Activated naive CD8-positive, alpha-beta T cell (primary cell): ENCODE measurements at regions not wholly inside any gene's neighbourhood (a gene's known extent, or its start where the extent isn't known, plus 50 kb on each side); places are given as distances from the start of the nearest gene placed in this dataset.

ENCODE experiments used
- H3K27ac Mint-ChIP-seq: one replicate; pipeline ENCODE4 v1.8.0; 2021; ENCODE audit warnings: mixed read lengths
- H3K27me3 Mint-ChIP-seq: one replicate; pipeline ENCODE4 v1.8.0; 2021; ENCODE audit warnings: mixed read lengths
- H3K36me3 Mint-ChIP-seq: one replicate; pipeline ENCODE4 v1.8.0; 2021; ENCODE audit warnings: mixed read lengths
- H3K4me1 Mint-ChIP-seq: one replicate; pipeline ENCODE4 v1.8.0; 2021; ENCODE audit warnings: low read depth, mixed read lengths
- H3K4me3 Mint-ChIP-seq: one replicate; pipeline ENCODE4 v1.8.0; 2021; ENCODE audit warnings: mild to moderate bottlenecking, mixed read lengths
- H3K9me3 Mint-ChIP-seq: one replicate; pipeline ENCODE4 v1.8.0; 2021; ENCODE audit warnings: low read depth, mixed read lengths

DNA sequence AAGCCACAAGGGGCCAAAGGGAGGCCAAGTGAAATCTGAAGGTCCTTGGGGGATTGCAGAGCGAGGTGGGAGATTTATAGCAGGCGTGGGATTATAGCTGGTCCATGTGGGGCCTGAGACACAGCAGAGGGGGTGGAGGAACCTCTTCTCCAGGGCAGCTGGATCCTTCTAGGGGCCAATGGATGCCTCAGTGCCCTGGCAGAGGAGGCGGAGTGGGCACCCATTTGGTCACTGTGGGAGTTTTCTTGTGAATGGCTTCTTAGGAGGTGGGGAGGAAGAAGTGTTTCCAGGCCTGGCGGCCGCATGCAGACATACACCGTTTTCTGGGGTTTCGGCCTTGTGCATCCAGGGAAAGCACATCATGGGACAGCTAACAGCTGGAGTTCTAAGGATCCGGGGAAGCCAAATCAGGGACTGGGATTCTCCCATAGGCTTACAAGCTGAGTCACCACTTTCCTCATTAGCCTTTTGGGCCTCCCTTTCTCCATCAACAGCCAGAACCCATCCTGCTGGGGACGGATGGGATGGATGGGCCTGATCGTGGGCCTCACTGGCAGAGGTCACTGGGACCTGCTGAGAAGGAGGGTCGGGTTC, 76.5 kb downstream of the RHOU start:
- Mint-ChIP-seq H3K9me3 (no peaks in the 10 kb centered on the region), H3K4me1 (peaks cover 27% of the 10 kb centered on the region), H3K4me3 (no peak overlapping the region), H3K27ac (no peak overlapping the region), H3K27me3 (no peaks in the 10 kb centered on the region), H3K36me3 (peaks cover under 1% of the 10 kb centered on the region)

DNA sequence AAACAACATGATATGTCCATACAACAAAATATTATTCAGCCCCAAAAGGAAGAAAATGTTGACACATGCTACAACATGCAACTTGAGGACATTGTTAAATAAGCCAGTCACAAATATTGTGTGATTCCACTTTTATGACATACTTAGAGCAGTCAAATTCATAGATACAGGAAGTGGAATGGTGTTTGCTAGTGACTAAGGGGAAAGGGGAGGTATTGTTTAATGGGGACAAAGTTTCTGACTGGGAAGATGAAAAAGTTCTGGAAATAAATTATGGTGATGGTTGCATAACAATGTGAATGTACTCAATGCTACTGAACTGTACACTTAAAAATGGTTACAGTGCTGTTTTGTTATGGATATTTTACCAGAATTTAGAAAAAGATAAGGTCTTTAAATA, 77.7 kb downstream of the RHOU start:
- Mint-ChIP-seq H3K9me3 (no peaks in the 10 kb centered on the region), H3K27me3 (no peaks in the 10 kb centered on the region), H3K4me1 (peaks cover 27% of the 10 kb centered on the region), H3K36me3 (no peaks in the 10 kb centered on the region), H3K4me3 (no peak overlapping the region), H3K27ac (no peak overlapping the region)

DNA sequence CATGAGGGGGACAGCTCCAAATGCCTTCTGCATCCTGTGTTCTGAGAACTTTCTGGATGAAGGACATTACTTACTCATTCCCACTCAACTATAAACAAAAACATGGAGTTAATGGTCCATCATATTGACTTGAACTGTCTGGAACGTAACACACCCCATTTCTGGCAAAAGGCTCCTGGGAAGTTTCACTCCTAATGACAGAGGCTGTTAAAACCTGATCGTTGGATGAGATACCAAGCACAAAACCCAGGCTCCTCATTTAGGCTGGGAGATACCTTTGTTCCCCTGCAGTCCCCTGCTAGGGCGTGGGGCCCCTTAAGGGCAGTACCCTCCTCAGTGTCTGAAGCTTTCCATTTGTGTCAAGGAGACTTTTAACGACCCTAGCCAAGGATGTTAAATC, 78.9 kb downstream of the RHOU start:
- Mint-ChIP-seq H3K27me3 (no peaks in the 10 kb centered on the region), H3K4me1 (peaks cover 23% of the 10 kb centered on the region), H3K9me3 (no peaks in the 10 kb centered on the region), H3K27ac (no peak overlapping the region), H3K36me3 (no peaks in the 10 kb centered on the region), H3K4me3 (no peak overlapping the region)

DNA sequence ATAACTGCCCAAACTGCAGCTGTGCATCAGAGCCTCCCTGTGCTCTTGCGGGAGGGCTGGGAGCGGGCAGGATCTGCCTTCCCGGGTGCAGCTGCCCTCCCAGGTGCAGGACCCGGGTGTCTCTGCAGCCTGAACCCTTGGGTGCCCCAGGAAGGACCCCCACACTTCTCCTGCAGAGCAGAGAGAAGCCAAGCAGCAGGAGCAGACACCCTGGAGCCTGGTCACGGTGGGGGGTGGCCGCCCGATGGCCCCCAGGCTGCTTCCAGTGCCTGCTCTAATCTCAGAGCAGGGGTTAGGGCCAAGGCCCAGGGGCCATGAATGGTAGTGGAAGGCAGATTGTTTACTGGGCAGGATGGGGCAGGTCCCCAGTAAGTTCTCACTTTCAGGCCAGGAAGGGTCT, 83.0 kb downstream of the RHOU start:
- Mint-ChIP-seq H3K27ac (no peak overlapping the region), H3K36me3 (no peaks in the 10 kb centered on the region), H3K4me3 (no peak overlapping the region), H3K9me3 (no peaks in the 10 kb centered on the region), H3K4me1 (no peaks in the 10 kb centered on the region), H3K27me3 (no peaks in the 10 kb centered on the region)

DNA sequence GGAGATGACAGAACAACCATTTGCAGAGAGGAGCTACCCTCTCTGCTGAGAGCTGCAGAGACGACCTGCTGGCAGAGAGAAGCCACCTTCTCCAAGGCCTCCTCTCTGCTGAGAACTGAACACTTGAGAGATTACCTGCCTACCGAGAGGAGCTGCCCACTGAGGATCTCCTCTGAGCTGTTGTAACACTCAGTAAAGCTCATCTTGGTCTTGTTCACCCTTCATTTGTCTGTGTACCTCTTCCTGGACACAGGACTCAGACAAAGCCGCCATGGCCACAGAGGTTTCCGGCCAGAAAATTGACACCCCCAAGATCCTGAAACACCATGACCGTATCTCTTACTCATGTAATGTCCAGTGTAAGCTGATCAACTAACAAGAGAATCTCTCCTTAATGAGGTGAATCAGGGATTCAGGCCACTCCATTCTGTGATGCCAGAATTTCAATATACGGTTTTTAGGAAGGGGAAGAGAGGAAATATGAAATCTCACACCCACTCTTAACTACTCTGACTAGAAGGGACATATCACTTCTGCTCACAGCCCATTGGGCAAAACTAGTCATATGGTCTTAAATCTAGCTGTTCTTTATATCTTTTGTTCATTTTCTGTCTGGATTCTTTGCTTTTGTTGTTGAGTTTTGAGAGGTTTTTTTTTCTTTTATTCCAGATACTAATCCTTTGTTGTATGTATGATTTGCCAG, 83.8 kb downstream of the RHOU start:
- Mint-ChIP-seq H3K27me3 (no peaks in the 10 kb centered on the region), H3K27ac (no peak overlapping the region), H3K36me3 (no peaks in the 10 kb centered on the region), H3K9me3 (no peaks in the 10 kb centered on the region), H3K4me3 (no peak overlapping the region), H3K4me1 (no peaks in the 10 kb centered on the region)

DNA sequence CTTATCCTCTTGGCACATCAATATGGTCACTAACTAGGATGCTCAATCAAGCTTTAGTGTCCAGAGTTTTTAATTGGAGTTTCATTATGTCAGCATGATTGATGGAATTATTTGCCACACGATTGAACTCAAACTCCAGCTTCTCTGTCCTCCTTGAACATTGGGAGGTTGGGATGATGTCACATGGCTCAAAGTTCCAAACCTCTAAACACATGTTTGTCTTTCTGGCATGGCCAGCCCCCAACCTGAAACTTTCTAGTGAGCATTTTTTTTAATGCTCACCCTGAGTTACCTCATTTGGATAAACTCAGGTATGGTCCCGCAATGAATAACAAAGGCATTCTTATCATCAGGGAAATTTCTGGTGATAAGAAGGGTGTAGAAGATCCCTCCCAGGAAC, 86.0 kb downstream of the RHOU start:
- H3K4me3 Mint-ChIP-seq: no peak overlapping the region
- H3K4me1 Mint-ChIP-seq: peaks cover 6% of the 10 kb centered on the region
- no peaks in the 10 kb centered on the region for H3K9me3 Mint-ChIP-seq
- H3K27ac Mint-ChIP-seq: no peak overlapping the region
- no peaks in the 10 kb centered on the region for H3K27me3 Mint-ChIP-seq
- H3K36me3 Mint-ChIP-seq: no peaks in the 10 kb centered on the region

DNA sequence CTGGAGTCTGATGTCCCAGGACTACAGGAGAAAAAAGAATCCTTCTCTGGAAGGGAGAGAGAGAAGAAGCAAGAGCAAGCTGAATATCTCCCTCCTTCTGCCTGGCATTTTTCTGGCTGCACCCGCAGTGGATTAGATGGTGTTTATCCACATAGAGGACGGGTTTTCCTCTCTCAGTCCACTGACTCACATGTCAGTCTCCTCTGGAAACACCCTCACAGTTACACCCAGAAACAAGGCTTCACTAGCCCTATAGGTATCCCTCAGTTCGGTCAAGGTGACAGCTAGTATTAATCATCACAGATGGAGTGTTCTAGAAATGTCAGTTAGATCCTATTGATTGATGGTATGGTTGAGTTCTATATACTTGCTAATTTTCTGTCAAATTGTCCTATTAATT, 87.9 kb downstream of the RHOU start:
- no peak overlapping the region for H3K4me3 Mint-ChIP-seq

DNA sequence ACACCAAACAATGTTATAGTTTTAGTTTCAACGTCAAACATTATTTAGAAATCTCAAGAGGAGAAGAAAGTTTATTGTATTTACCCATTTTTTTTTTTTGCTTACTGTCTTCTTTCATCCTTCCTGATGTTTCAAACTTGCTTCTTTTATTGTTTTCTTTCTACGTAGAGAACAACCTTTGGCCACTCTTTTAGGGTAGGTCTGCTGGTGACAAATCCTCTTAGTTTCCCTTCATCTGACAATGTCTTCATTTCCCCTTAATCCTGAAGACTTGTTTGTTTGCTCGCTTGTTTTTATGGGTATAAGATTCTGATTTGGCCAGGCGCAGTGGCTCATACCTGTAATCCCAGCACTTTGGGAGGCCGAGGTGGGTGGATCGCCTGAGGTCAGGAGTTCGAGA, 89.1 kb downstream of the RHOU start:
- Mint-ChIP-seq H3K27ac (no peak overlapping the region), H3K36me3 (peaks cover 2% of the 10 kb centered on the region), H3K27me3 (no peaks in the 10 kb centered on the region), H3K4me1 (peaks cover 13% of the 10 kb centered on the region), H3K9me3 (no peaks in the 10 kb centered on the region), H3K4me3 (no peak overlapping the region)

More for the DNA sequence above, 87.9 kb downstream of the RHOU start:
- H3K27me3 Mint-ChIP-seq: no peaks in the 10 kb centered on the region
- peaks cover 2% of the 10 kb centered on the region for H3K36me3 Mint-ChIP-seq
- no peak overlapping the region for H3K27ac Mint-ChIP-seq
- peaks cover 13% of the 10 kb centered on the region for H3K4me1 Mint-ChIP-seq
- no peaks in the 10 kb centered on the region for H3K9me3 Mint-ChIP-seq

DNA sequence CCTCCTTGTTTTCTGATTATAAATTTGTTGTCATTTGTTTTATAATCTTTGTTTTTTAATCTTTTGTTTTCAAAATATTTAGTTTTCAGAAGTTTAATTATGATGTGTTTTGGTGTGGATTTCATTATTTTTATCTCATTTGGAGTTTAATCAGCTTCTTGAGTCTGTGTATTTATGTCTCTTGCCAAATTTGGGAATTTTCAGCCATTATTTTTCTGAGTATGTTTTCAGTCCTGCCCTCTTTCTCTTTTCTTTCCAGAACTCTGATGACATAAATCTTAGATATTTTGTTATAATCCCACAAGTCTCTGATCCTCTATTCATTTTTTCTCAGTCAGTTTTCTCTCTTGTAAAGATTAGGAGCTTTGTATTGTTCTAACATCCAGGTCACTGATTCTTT, 89.8 kb downstream of the RHOU start:
- Mint-ChIP-seq H3K9me3 (no peaks in the 10 kb centered on the region), H3K4me3 (no peak overlapping the region), H3K36me3 (peaks cover 2% of the 10 kb centered on the region), H3K27me3 (no peaks in the 10 kb centered on the region), H3K4me1 (peaks cover 13% of the 10 kb centered on the region), H3K27ac (no peak overlapping the region)

DNA sequence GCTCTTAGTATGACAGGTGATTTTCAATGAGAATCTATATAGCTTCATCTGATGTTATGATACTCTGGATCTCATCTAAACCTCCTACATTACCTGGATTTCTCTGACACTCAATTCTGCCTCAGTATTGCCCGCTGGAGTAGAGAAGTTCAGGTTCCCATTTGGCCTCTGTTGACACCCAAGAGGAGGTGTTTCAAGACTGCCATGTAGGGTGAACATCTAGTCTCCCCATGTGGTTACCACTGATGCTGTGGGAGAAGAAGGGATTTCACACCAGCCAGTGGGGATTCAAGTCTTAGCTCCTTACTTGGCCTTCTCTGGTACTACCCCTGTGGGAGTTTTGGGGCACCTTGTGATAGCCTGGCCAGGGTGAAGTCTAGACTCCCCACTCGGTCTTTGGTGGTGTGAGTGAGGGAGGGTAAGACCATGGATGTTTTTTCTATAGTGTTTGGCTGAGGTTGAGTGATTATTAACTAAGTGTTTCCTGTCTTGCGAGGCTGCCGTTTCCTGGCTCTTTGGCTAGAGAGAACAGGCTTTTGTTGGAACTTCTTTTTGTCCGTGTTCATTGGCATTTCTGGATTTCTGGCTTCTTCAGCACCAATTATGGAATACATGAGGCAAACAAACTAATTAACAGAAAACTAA, 90.7 kb downstream of the RHOU start:
- H3K27me3 Mint-ChIP-seq: no peaks in the 10 kb centered on the region
- peak overlapping the region; percentile 2 for H3K4me3 Mint-ChIP-seq
- no peak overlapping the region for H3K27ac Mint-ChIP-seq
- peaks cover 2% of the 10 kb centered on the region for H3K36me3 Mint-ChIP-seq
- H3K9me3 Mint-ChIP-seq: no peaks in the 10 kb centered on the region
- peaks cover 14% of the 10 kb centered on the region for H3K4me1 Mint-ChIP-seq

DNA sequence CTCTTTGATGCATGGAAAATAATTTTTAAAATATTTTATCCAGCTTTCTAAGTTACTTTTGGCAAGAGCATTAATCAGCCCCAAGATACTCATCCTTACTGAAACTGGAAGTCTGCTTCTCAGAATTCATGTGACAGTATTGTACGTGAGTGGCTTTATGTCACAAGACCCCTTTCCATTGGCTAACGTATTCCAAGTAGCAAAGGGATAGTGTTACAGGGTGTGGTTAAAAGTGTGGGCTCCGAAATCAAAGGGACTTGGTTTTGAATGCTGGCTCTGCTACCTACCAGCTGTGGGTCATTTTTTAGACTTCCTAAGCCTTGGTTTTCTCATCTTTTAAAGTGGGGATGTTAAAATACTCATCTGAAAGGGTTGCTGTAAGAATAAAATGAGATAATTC, 91.7 kb downstream of the RHOU start:
- Mint-ChIP-seq H3K27ac (peak overlapping the region; percentile 72), H3K9me3 (no peaks in the 10 kb centered on the region), H3K4me3 (no peak overlapping the region), H3K36me3 (peaks cover 2% of the 10 kb centered on the region), H3K4me1 (peaks cover 19% of the 10 kb centered on the region), H3K27me3 (no peaks in the 10 kb centered on the region)

DNA sequence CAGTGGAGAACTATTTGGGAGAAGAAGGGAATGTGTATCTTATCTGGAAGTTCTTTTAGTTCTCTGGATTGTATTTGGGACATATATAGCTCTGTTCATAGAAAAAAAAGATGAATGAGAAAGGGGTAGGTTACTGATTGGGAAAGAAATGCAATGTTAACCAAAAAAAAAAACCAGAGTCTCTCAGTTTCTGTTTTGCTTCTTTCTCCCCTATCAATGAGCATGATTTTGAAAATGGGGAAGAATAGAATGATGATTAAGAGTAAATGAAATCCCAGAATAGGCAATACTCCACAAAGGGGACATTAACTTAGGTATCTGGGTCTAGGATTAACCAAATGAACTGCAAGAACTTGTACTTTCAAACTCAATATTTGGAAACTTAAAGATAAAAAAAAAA, 92.9 kb downstream of the RHOU start:
- Mint-ChIP-seq H3K27ac (no peak overlapping the region), H3K4me3 (no peak overlapping the region), H3K9me3 (no peaks in the 10 kb centered on the region), H3K27me3 (no peaks in the 10 kb centered on the region), H3K36me3 (peaks cover 2% of the 10 kb centered on the region), H3K4me1 (peaks cover 19% of the 10 kb centered on the region)

DNA sequence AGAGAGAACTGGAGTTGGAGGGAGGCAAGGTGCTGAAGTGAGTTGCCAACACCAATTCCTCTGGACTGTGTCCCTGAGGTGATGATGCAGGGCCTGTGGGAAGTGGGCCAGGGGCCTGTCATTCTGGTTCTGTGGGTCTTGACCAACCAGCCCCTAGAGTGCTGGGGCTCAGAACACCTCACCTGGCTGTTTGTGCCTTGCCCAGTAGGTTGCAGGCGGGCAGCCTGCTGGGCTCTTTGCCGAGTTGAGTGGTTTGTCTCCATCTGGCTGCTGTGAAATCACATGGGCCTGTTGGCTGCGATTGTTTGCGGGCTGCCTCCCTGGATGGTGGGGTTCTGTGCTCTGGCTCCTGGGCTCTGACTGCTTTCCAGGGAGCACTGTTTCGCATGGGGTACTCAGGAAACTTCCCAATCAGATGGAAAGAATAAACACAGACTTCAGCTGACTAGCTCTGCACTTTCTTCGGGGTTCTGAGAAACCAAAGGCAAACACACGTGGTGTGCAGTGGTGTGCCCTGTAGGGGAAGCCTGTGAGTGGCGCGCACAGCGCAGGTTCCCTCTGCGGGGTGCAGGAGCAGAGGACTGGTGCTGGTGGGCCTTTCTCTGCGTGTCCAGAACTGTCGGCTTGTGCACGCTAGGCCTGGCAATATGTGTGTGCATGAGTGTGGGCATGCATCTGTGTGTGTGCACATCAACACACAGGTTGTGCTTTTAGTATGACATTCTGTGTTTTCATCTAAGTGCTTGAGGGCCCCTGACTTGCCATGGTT, 95.1 kb downstream of the RHOU start:
- no peaks in the 10 kb centered on the region for H3K27me3 Mint-ChIP-seq
- H3K27ac Mint-ChIP-seq: no peak overlapping the region
- H3K4me3 Mint-ChIP-seq: no peak overlapping the region
- peaks cover 2% of the 10 kb centered on the region for H3K36me3 Mint-ChIP-seq
- peaks cover 19% of the 10 kb centered on the region for H3K4me1 Mint-ChIP-seq
- no peaks in the 10 kb centered on the region for H3K9me3 Mint-ChIP-seq

DNA sequence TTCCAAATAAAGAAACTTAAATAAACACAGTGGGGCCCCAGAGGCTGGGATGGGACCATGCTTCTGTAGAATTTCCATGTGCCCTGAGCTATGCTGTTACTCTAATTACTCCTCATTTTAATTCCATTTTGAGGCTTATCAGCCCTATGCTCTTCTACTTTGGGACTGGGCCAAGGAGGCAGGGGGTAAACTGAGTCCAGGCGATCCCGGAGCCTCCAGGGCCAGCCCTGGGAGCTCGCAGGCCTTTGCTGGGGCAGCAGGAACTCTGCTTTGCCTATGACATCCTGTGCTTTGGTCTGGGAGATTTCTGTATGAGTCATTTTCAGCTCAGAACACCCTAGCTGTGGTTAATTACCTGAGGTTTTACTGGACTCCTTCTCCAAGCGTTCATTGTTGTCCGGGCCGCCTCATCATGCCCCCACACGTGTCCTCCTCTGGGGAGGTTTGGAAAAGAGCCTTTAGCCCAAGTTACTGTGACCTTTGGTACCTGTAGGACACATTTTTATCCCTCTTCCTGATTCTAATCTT, 95.7 kb downstream of the RHOU start:
- no peaks in the 10 kb centered on the region for H3K27me3 Mint-ChIP-seq
- no peak overlapping the region for H3K27ac Mint-ChIP-seq
- peaks cover 2% of the 10 kb centered on the region for H3K36me3 Mint-ChIP-seq
- H3K9me3 Mint-ChIP-seq: no peaks in the 10 kb centered on the region
- no peak overlapping the region for H3K4me3 Mint-ChIP-seq
- H3K4me1 Mint-ChIP-seq: peaks cover 15% of the 10 kb centered on the region
